Mesenchymal stem cell (in vitro differentiated cells and primary cell): ENCODE measurements at regions not wholly inside any gene's neighbourhood (a gene's known extent, or its start where the extent isn't known, plus 50 kb on each side); places are given as distances from the start of the nearest gene placed in this dataset.

Experiments used
- DNase-seq: peaks from one replicate; pipeline ENCODE4 v3.0.0-alpha.2; 2013
- H2AFZ ChIP-seq: one replicate; pipeline ENCODE4 v1.6.1; 2013; ENCODE audit warnings: low read depth, mild to moderate bottlenecking, control low read depth, inconsistent platforms, low read length, moderate library complexity
- H2AK5ac ChIP-seq: 2 replicates; pipeline ENCODE4 v1.6.1; 2013; ENCODE audit warnings: low read length, moderate library complexity, mild to moderate bottlenecking, inconsistent platforms; ENCODE audit not compliant: severe bottlenecking
- H2BK120ac ChIP-seq: one replicate; pipeline ENCODE4 v1.6.1; 2013; ENCODE audit warnings: low read depth, mild to moderate bottlenecking, inconsistent platforms, low read length, moderate library complexity
- H2BK12ac ChIP-seq, 2 experiments: one replicate each; pipeline ENCODE4 v1.6.1; 2013; ENCODE audit warnings: inconsistent platforms in 2 of 2, low read length in 2 of 2, mild to moderate bottlenecking in 2 of 2, moderate library complexity in 2 of 2, control low read depth in 1 of 2
- H2BK15ac ChIP-seq: one replicate; pipeline ENCODE4 v1.6.1; 2013; ENCODE audit warnings: mild to moderate bottlenecking, low read depth, inconsistent platforms; ENCODE audit not compliant: poor library complexity, severe bottlenecking
- H2BK5ac ChIP-seq: 2 replicates; pipeline ENCODE4 v1.6.1; 2013; ENCODE audit warnings: low read depth, mild to moderate bottlenecking, low read length, control low read depth, inconsistent platforms; ENCODE audit not compliant: poor library complexity, severe bottlenecking
- H3K14ac ChIP-seq, 2 experiments: one replicate each; pipeline ENCODE4 v1.6.1; 2013; ENCODE audit warnings: inconsistent platforms in 2 of 2, low read length in 2 of 2, control low read depth in 1 of 2, mild to moderate bottlenecking in 1 of 2, moderate library complexity in 1 of 2
- H3K18ac ChIP-seq, 2 experiments: one replicate each; pipeline ENCODE4 v1.6.1; 2013; ENCODE audit warnings: inconsistent platforms in 2 of 2, low read length in 2 of 2, control low read depth in 1 of 2, low read depth in 1 of 2, mild to moderate bottlenecking in 1 of 2
- H3K23ac ChIP-seq, 2 experiments: one replicate each; pipeline ENCODE4 v1.6.1; 2013; ENCODE audit warnings: inconsistent platforms in 2 of 2, low read length in 2 of 2, mild to moderate bottlenecking in 2 of 2, moderate library complexity in 2 of 2, control low read depth in 1 of 2
- H3K27ac ChIP-seq: 2 replicates; pipeline ENCODE4 v1.5.1; 2013; ENCODE audit warnings: mild to moderate bottlenecking, moderate library complexity, low read length, control low read depth, inconsistent platforms; ENCODE audit not compliant: poor library complexity, severe bottlenecking
- H3K27me3 ChIP-seq, 2 experiments: 2 replicates each; pipeline versions ENCODE4 v1.6.1 to v1.7.0; 2013; ENCODE audit warnings: low read length in 2 of 2, mild to moderate bottlenecking in 2 of 2, moderate library complexity in 2 of 2, control low read depth in 1 of 2, inconsistent platforms in 1 of 2; ENCODE audit not compliant: control insufficient read depth in 1 of 2, insufficient read depth in 1 of 2
- H3K36me3 ChIP-seq, 2 experiments: 2 replicates each; pipeline versions ENCODE4 v1.6.1 to v1.7.0; 2013; ENCODE audit warnings: low read length in 2 of 2, control low read depth in 1 of 2, inconsistent platforms in 1 of 2, low read depth in 1 of 2, mild to moderate bottlenecking in 1 of 2; ENCODE audit not compliant: insufficient read depth in 2 of 2, control insufficient read depth in 1 of 2
- H3K4ac ChIP-seq, 2 experiments: one replicate each; pipeline ENCODE4 v1.6.1; 2013; ENCODE audit warnings: inconsistent platforms in 2 of 2, low read length in 2 of 2, mild to moderate bottlenecking in 2 of 2, moderate library complexity in 2 of 2, control low read depth in 1 of 2, low read depth in 1 of 2
- H3K4me1 ChIP-seq: 2 replicates; pipeline ENCODE4 v1.6.1; 2013; ENCODE audit warnings: low read depth, low read length, control low read depth; ENCODE audit not compliant: control insufficient read depth, insufficient read depth
- H3K4me2 ChIP-seq: 2 replicates; pipeline ENCODE4 v1.6.1; 2013; ENCODE audit warnings: low read length, mild to moderate bottlenecking, inconsistent platforms; ENCODE audit not compliant: poor library complexity, severe bottlenecking
- H3K4me3 ChIP-seq, 2 experiments: 2 replicates each; pipeline versions ENCODE4 v1.5.1 to v1.7.0; 2013; ENCODE audit warnings: low read length in 2 of 2, mild to moderate bottlenecking in 2 of 2, control low read depth in 1 of 2, low read depth in 1 of 2; ENCODE audit not compliant: insufficient read depth in 1 of 2
- H3K79me1 ChIP-seq: replicated peaks from 2 replicates; pipeline ENCODE4 v1.6.1; 2013; ENCODE audit warnings: mild to moderate bottlenecking, control low read depth, low read length, inconsistent platforms; ENCODE audit not compliant: poor library complexity, severe bottlenecking
- H3K9ac ChIP-seq: 2 replicates; pipeline ENCODE4 v1.7.0; 2013; ENCODE audit warnings: mild to moderate bottlenecking, low read length, moderate library complexity
- H3K9me3 ChIP-seq: 2 replicates; pipeline ENCODE4 v1.7.0; 2013; ENCODE audit warnings: mild to moderate bottlenecking, low read length; ENCODE audit not compliant: control insufficient read depth
- H4K8ac ChIP-seq: one replicate; pipeline ENCODE4 v1.6.1; 2013; ENCODE audit warnings: inconsistent platforms, mild to moderate bottlenecking, low read length, moderate library complexity
- H4K91ac ChIP-seq: one replicate; pipeline ENCODE4 v1.6.1; 2013; ENCODE audit warnings: mild to moderate bottlenecking, low read length, inconsistent platforms
- WGBS: methylation state at CpG from one replicate; pipeline ENCODE4 v1.1.7; 2013; ENCODE audit warnings: mixed read lengths; 5-methylcytosine and 5-hydroxymethylcytosine counted together

- Histone ChIP-seq H3K27me3 (peaks cover 35 to 71% of the 10 kb centered on the region in 2 experiments), H2BK120ac (no peak overlapping the region), H2AK5ac (no peak overlapping the region), H2BK12ac (no peak overlapping the region), H3K4ac (no peak overlapping the region), H3K4me3 (no peak overlapping the region), H2AFZ (no peak overlapping the region), H4K91ac (no peak overlapping the region), H4K8ac (no peak overlapping the region), H3K36me3 (no peaks in the 10 kb centered on the region), H3K4me1 (peaks cover 4% of the 10 kb centered on the region), H3K23ac (no peak overlapping the region), H3K9ac (no peak overlapping the region), H3K4me2 (no peak overlapping the region), H3K18ac (no peak overlapping the region), H3K27ac (no peak overlapping the region), H3K79me1 (no peaks in the 10 kb centered on the region), H3K9me3 (no peaks in the 10 kb centered on the region), H3K14ac (no peak overlapping the region), H2BK15ac (no peak overlapping the region), H2BK5ac (no peak overlapping the region)
- no peak for DNase-seq
- WGBS = 77% methylated on average over 21 of the region's 21 CpGs
Measured at GRCh38 chr17:79176792-79177601, 102.4 kb downstream of the ENGASE start.

DNA sequence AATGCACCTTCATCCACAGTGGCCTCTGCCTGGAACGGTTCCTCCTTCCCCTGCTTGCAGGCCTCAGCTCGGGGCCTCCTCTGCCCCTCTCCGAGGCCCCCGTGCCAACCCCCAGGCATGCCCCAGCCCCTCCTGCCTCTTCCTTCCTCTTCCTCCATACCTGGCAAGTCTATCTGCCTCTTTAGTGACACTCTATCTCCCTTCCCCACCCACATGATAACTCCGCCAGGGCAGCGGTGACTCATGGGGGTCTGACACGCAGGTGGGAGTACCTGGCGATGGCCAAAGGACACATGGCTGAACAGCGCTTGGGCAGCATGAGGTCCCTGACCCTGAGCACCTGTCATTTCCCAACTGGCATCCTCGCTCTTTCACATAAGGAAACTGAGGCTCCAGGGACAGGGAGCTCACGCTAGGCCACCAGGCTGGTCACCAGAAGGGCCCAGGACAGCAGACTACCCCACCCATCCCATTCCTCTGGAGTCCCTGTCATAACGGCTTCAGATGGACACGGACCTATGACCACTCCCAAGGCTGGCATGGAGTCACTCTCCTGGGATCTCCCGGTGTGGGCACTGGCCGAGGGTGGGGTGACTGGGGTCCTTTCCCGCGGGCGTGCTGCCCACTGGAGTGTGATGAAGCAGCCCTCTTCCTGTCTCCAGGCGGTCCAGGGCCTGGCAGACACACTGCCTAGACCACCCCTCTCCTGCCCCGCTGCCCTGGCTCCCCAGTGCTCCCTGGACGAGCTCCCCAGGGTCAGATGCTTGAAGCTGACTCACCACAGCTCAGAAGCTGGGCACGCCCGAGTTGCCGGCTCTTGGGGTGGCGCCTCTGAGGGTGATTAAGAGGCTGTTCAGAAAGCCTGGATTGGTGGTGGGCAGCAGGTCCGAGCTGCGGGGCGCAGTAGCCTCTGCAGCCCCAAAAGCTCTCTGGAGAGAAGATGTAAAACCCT is 100.6 kb downstream of the ENGASE start:
- H3K4me1 ChIP-seq = peaks cover 4% of the 10 kb centered on the region
- no peak overlapping the region for H2AFZ ChIP-seq
- DNase-seq = no peak
- H3K9ac ChIP-seq = no peak overlapping the region
- no peak overlapping the region for H3K4me3 ChIP-seq
- H3K27ac ChIP-seq = no peak overlapping the region
- H3K18ac ChIP-seq = no peak overlapping the region
- H3K36me3 ChIP-seq = no peaks in the 10 kb centered on the region
- H3K14ac ChIP-seq = no peak overlapping the region
- WGBS = 85% methylated on average over 28 of the region's 28 CpGs
- no peak overlapping the region for H4K8ac ChIP-seq
- no peak overlapping the region for H3K4me2 ChIP-seq
- H2BK120ac ChIP-seq = no peak overlapping the region
- H2BK12ac ChIP-seq = no peak overlapping the region
- H3K9me3 ChIP-seq = no peaks in the 10 kb centered on the region
- no peak overlapping the region for H2BK5ac ChIP-seq
- no peak overlapping the region for H3K23ac ChIP-seq
- no peak overlapping the region for H2BK15ac ChIP-seq
- H3K27me3 ChIP-seq = peaks cover 17 to 65% of the 10 kb centered on the region in 2 experiments
- no peak overlapping the region for H2AK5ac ChIP-seq
- H3K79me1 ChIP-seq = no peaks in the 10 kb centered on the region
- H3K4ac ChIP-seq = no peak overlapping the region
- H4K91ac ChIP-seq = no peak overlapping the region

DNA sequence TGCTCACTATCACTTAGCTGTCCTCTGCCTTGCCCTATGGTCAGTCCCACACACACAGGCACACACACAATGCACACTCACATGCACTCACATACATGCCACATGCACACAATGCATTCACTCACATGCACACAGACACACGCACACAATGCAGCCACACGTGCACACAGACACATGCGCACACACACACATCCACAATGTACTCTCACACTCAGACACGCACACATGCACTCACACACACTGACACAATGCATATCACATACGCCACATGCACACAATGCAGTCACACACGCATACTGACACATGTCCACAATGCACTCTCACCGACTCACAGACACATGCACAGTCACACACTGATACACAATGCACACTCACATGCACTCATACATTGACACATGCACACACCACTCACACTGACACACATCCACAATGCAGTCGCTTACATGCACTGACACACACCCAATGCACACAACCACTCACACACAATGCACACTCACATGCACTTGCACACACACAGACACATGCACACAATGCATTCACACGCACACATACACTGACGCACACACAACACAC is 99.7 kb downstream of the ENGASE start:
- Histone ChIP-seq H3K18ac (no peak overlapping the region), H3K36me3 (no peaks in the 10 kb centered on the region), H2BK5ac (no peak overlapping the region), H2BK15ac (no peak overlapping the region), H4K91ac (no peak overlapping the region), H2BK120ac (no peak overlapping the region), H3K79me1 (no peaks in the 10 kb centered on the region), H3K27ac (no peak overlapping the region), H3K27me3 (peaks cover 11 to 68% of the 10 kb centered on the region in 2 experiments), H3K4me2 (no peak overlapping the region), H3K23ac (no peak overlapping the region), H2BK12ac (no peak overlapping the region), H3K14ac (peak overlapping the region in 1 of 2 experiments; percentile 19), H3K9ac (no peak overlapping the region), H4K8ac (no peak overlapping the region), H2AK5ac (no peak overlapping the region), H2AFZ (no peak overlapping the region), H3K4me3 (no peak overlapping the region), H3K4me1 (peaks cover 4% of the 10 kb centered on the region), H3K9me3 (no peaks in the 10 kb centered on the region), H3K4ac (no peak overlapping the region)
- no peak for DNase-seq
- 96% methylated on average over 9 of the region's 10 CpGs for WGBS

- H4K91ac ChIP-seq = no peak overlapping the region
- DNase-seq = peak; percentile 13
- H3K14ac ChIP-seq = no peak overlapping the region
- peaks cover 0 to 3% of the 10 kb centered on the region in 2 experiments for H3K36me3 ChIP-seq
- H3K4me1 ChIP-seq = peaks cover 4% of the 10 kb centered on the region
- H3K4me3 ChIP-seq = no peak overlapping the region
- H3K9ac ChIP-seq = no peak overlapping the region
- H4K8ac ChIP-seq = no peak overlapping the region
- H2BK15ac ChIP-seq = no peak overlapping the region
- no peaks in the 10 kb centered on the region for H3K79me1 ChIP-seq
- no peak overlapping the region for H2BK120ac ChIP-seq
- H2AFZ ChIP-seq = no peak overlapping the region
- no peak overlapping the region for H3K23ac ChIP-seq
- no peak overlapping the region for H3K18ac ChIP-seq
- no peak overlapping the region for H3K4ac ChIP-seq
- H3K27me3 ChIP-seq = peaks cover 8 to 65% of the 10 kb centered on the region in 2 experiments
- no peak overlapping the region for H2BK12ac ChIP-seq
- no peak overlapping the region for H2BK5ac ChIP-seq
- no peaks in the 10 kb centered on the region for H3K9me3 ChIP-seq
- H3K27ac ChIP-seq = no peak overlapping the region
- H3K4me2 ChIP-seq = no peak overlapping the region
- H2AK5ac ChIP-seq = no peak overlapping the region
- 50% methylated on average over 13 of the region's 13 CpGs for WGBS
Measured at GRCh38 chr17:79171188-79171587, 96.6 kb downstream of the ENGASE start.
